ENCODE measurements at regions not wholly inside any gene's neighbourhood (a gene's known extent, or its start where the extent isn't known, plus 50 kb on each side); places are given as distances from the start of the nearest gene placed in this dataset.

DNA sequence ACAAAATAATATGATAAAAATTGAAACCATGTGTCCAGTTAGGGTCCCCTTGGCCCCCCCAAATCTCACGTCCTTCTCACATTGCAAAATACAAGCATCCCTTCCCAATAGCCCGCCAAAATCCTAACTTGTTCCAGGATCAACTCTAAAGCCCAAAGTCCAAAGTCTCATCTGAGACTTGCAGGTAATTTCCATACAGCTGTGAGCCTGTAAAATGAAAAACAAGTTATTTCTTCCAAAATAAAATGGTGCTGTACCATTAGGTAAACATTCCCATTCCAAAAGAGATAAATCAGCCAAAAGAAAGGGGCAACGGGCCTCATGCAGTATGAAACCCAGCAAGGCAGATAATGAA lies 51.0 kb upstream of the COBL start (continued):
- TF ChIP-seq CHD7 (IDR thresholded peaks at IDR 0.05; ENCODE audit: insufficient replicate concordance, low read length): no peak
- no peak for TF ChIP-seq TEAD4 (IDR thresholded peaks at IDR 0.05; ENCODE audit: low read depth, low read length)
- no peak for TF ChIP-seq ASH2L (IDR thresholded peaks at IDR 0.05; ENCODE audit: low read length)
- TF ChIP-seq RXRA (IDR thresholded peaks at IDR 0.05; ENCODE audit: insufficient read depth, low read depth, low read length): no peak
- TF ChIP-seq CTBP2 (IDR thresholded peaks at IDR 0.05; ENCODE audit: borderline replicate concordance, insufficient read depth, insufficient read length, low read length): no peak
- no peak for TF ChIP-seq SP1 (IDR thresholded peaks at IDR 0.05; ENCODE audit: low read depth, low read length)
- no peak for TF ChIP-seq TAF7 (optimal IDR thresholded peaks at IDR 0.05; ENCODE audit: borderline replicate concordance, low read depth, low read length)
- no peak for TF ChIP-seq CREB1 (IDR thresholded peaks at IDR 0.05)
- TF ChIP-seq EZH2 (IDR thresholded peaks at IDR 0.05; ENCODE audit: low read depth, low read length, severe bottlenecking): no peak
- no peak for TF ChIP-seq RBBP5 (IDR thresholded peaks at IDR 0.05; ENCODE audit: borderline replicate concordance, low read depth, low read length)
- no peak for TF ChIP-seq YY1 (IDR thresholded peaks at IDR 0.05; ENCODE audit: low read depth, low read length)
- TF ChIP-seq FOSL1 (IDR thresholded peaks at IDR 0.05; ENCODE audit: insufficient read depth, low read depth, low read length): no peak

Data from H1 (cell line).